ENCODE measurements at regions not wholly inside any gene's neighbourhood (a gene's known extent, or its start where the extent isn't known, plus 50 kb on each side); places are given as distances from the start of the nearest gene placed in this dataset.

GRCh38 chr14:42023452-42023851 lies 416.8 kb downstream of the LRFN5 start:
- H3K4me1 ChIP-seq (ENCODE audit: control insufficient read depth in 1 of 2, insufficient read depth in 2 of 2, low read length in 2 of 2), result no peaks in the 10 kb centered on the region
- H4K8ac ChIP-seq (ENCODE audit: low read depth, low read length), result no peak overlapping the region
- no peak overlapping the region for H3K4me3 ChIP-seq (ENCODE audit: low read depth, low read length)
- no peak overlapping the region for H3K23ac ChIP-seq (ENCODE audit: low read length)
- H3K27ac ChIP-seq (ENCODE audit: low read depth, low read length), result no peak overlapping the region
- no peak overlapping the region for H2BK120ac ChIP-seq (ENCODE audit: insufficient read depth, low read length, poor library complexity)
- no peak overlapping the region for H3K18ac ChIP-seq (ENCODE audit: low read length)
- H3K79me1 ChIP-seq (ENCODE audit: low read length), result peaks cover 1% of the 10 kb centered on the region
- H2AFZ ChIP-seq (ENCODE audit: insufficient read depth, low read length, poor library complexity), result no peak overlapping the region
- no peak overlapping the region for H3K14ac ChIP-seq (ENCODE audit: low read length)
- no peak overlapping the region for H4K91ac ChIP-seq (ENCODE audit: low read depth, low read length)
- no peaks in the 10 kb centered on the region for H3K79me2 ChIP-seq (ENCODE audit: control insufficient read depth, insufficient read depth, low read length, poor library complexity)
- DNase-seq, result no peak
- no peak overlapping the region for H4K12ac ChIP-seq (ENCODE audit: low read depth, low read length)
- H3K9me3 ChIP-seq (ENCODE audit: insufficient read depth, low read depth, low read length), result no peaks in the 10 kb centered on the region
- no peak overlapping the region for H3K9ac ChIP-seq (ENCODE audit: low read length)
- H3K27me3 ChIP-seq (ENCODE audit: insufficient read depth, low read length), result no peaks in the 10 kb centered on the region
- H2AK5ac ChIP-seq (ENCODE audit: low read length), result no peak overlapping the region
- no peak overlapping the region for H3K4ac ChIP-seq (ENCODE audit: low read depth, low read length)
- no peak overlapping the region for H3K4me2 ChIP-seq (ENCODE audit: low read length)
- no peak overlapping the region for H2BK12ac ChIP-seq (ENCODE audit: low read length)
- no peak overlapping the region for H2BK5ac ChIP-seq (ENCODE audit: low read depth, low read length, poor library complexity)
- no CpG with 5 or more reads among the region's 2 CpGs for WGBS (ENCODE audit: extremely low coverage, insufficient coverage, insufficient read length)
- H3K36me3 ChIP-seq (ENCODE audit: control insufficient read depth in 1 of 2, insufficient read depth in 2 of 2, low read length in 2 of 2), result no peaks in the 10 kb centered on the region

- H4K8ac ChIP-seq (ENCODE audit: low read depth, low read length), result no peak overlapping the region
- no CpG with 5 or more reads among the region's 3 CpGs for WGBS (ENCODE audit: extremely low coverage, insufficient coverage, insufficient read length)
- H3K4me1 ChIP-seq (ENCODE audit: control insufficient read depth in 1 of 2, insufficient read depth in 2 of 2, low read length in 2 of 2), result no peaks in the 10 kb centered on the region
Measured at GRCh38 chr14:42014301-42014700, 407.6 kb downstream of the LRFN5 start.

GRCh38 chr14:42013559-42013958 lies 406.9 kb downstream of the LRFN5 start:
- no peak overlapping the region for H3K4me3 ChIP-seq (ENCODE audit: low read depth, low read length)

More at GRCh38 chr14:42014301-42014700, 407.6 kb downstream of the LRFN5 start:
- Histone ChIP-seq H3K79me1 (ENCODE audit: low read length) (no peaks in the 10 kb centered on the region), H4K91ac (ENCODE audit: low read depth, low read length) (no peak overlapping the region), H3K36me3 (ENCODE audit: control insufficient read depth in 1 of 2, insufficient read depth in 2 of 2, low read length in 2 of 2) (no peaks in the 10 kb centered on the region), H3K18ac (ENCODE audit: low read length) (no peak overlapping the region), H3K4ac (ENCODE audit: low read depth, low read length) (no peak overlapping the region), H3K14ac (ENCODE audit: low read length) (no peak overlapping the region), H3K4me3 (ENCODE audit: low read depth, low read length) (no peak overlapping the region), H2AFZ (ENCODE audit: insufficient read depth, low read length, poor library complexity) (no peak overlapping the region), H3K27ac (ENCODE audit: low read depth, low read length) (no peak overlapping the region), H3K27me3 (ENCODE audit: insufficient read depth, low read length) (no peaks in the 10 kb centered on the region), H3K4me2 (ENCODE audit: low read length) (no peak overlapping the region), H2AK5ac (ENCODE audit: low read length) (no peak overlapping the region), H3K9me3 (ENCODE audit: insufficient read depth, low read depth, low read length) (no peaks in the 10 kb centered on the region), H3K79me2 (ENCODE audit: control insufficient read depth, insufficient read depth, low read length, poor library complexity) (no peaks in the 10 kb centered on the region), H4K12ac (ENCODE audit: low read depth, low read length) (no peak overlapping the region), H3K9ac (ENCODE audit: low read length) (no peak overlapping the region), H2BK5ac (ENCODE audit: low read depth, low read length, poor library complexity) (no peak overlapping the region), H2BK120ac (ENCODE audit: insufficient read depth, low read length, poor library complexity) (no peak overlapping the region), H3K23ac (ENCODE audit: low read length) (no peak overlapping the region), H2BK12ac (ENCODE audit: low read length) (no peak overlapping the region)
- no peak for DNase-seq

GRCh38 chr14:42013153-42013552 lies 406.5 kb downstream of the LRFN5 start:
- H4K91ac ChIP-seq (ENCODE audit: low read depth, low read length), result no peak overlapping the region
- no peak overlapping the region for H4K8ac ChIP-seq (ENCODE audit: low read depth, low read length)
- DNase-seq, result no peak
- H2AFZ ChIP-seq (ENCODE audit: insufficient read depth, low read length, poor library complexity), result no peak overlapping the region
- H2BK12ac ChIP-seq (ENCODE audit: low read length), result no peak overlapping the region
- H2BK120ac ChIP-seq (ENCODE audit: insufficient read depth, low read length, poor library complexity), result no peak overlapping the region
- no peak overlapping the region for H3K4ac ChIP-seq (ENCODE audit: low read depth, low read length)
- no peak overlapping the region for H3K4me2 ChIP-seq (ENCODE audit: low read length)
- H3K9ac ChIP-seq (ENCODE audit: low read length), result no peak overlapping the region
- no peak overlapping the region for H3K27ac ChIP-seq (ENCODE audit: low read depth, low read length)
- H2BK5ac ChIP-seq (ENCODE audit: low read depth, low read length, poor library complexity), result no peak overlapping the region
- no peaks in the 10 kb centered on the region for H3K36me3 ChIP-seq (ENCODE audit: control insufficient read depth in 1 of 2, insufficient read depth in 2 of 2, low read length in 2 of 2)
- no peaks in the 10 kb centered on the region for H3K27me3 ChIP-seq (ENCODE audit: insufficient read depth, low read length)
- no peak overlapping the region for H2AK5ac ChIP-seq (ENCODE audit: low read length)
- no peaks in the 10 kb centered on the region for H3K9me3 ChIP-seq (ENCODE audit: insufficient read depth, low read depth, low read length)
- no peak overlapping the region for H3K18ac ChIP-seq (ENCODE audit: low read length)
- no peak overlapping the region for H3K23ac ChIP-seq (ENCODE audit: low read length)
- no peak overlapping the region for H4K12ac ChIP-seq (ENCODE audit: low read depth, low read length)
- H3K4me1 ChIP-seq (ENCODE audit: control insufficient read depth in 1 of 2, insufficient read depth in 2 of 2, low read length in 2 of 2), result no peaks in the 10 kb centered on the region
- no peak overlapping the region for H3K14ac ChIP-seq (ENCODE audit: low read length)
- H3K79me1 ChIP-seq (ENCODE audit: low read length), result no peaks in the 10 kb centered on the region
- H3K4me3 ChIP-seq (ENCODE audit: low read depth, low read length), result no peak overlapping the region
- H3K79me2 ChIP-seq (ENCODE audit: control insufficient read depth, insufficient read depth, low read length, poor library complexity), result no peaks in the 10 kb centered on the region

More at GRCh38 chr14:42013559-42013958, 406.9 kb downstream of the LRFN5 start:
- Histone ChIP-seq H4K12ac (ENCODE audit: low read depth, low read length) (no peak overlapping the region), H3K79me1 (ENCODE audit: low read length) (no peaks in the 10 kb centered on the region), H3K4me1 (ENCODE audit: control insufficient read depth in 1 of 2, insufficient read depth in 2 of 2, low read length in 2 of 2) (no peaks in the 10 kb centered on the region), H3K27me3 (ENCODE audit: insufficient read depth, low read length) (no peaks in the 10 kb centered on the region), H2BK5ac (ENCODE audit: low read depth, low read length, poor library complexity) (no peak overlapping the region), H3K23ac (ENCODE audit: low read length) (no peak overlapping the region), H3K9me3 (ENCODE audit: insufficient read depth, low read depth, low read length) (no peaks in the 10 kb centered on the region), H3K14ac (ENCODE audit: low read length) (no peak overlapping the region), H4K8ac (ENCODE audit: low read depth, low read length) (no peak overlapping the region), H2AFZ (ENCODE audit: insufficient read depth, low read length, poor library complexity) (no peak overlapping the region), H3K4me2 (ENCODE audit: low read length) (no peak overlapping the region), H4K91ac (ENCODE audit: low read depth, low read length) (no peak overlapping the region), H3K9ac (ENCODE audit: low read length) (no peak overlapping the region), H3K4ac (ENCODE audit: low read depth, low read length) (no peak overlapping the region), H2BK120ac (ENCODE audit: insufficient read depth, low read length, poor library complexity) (no peak overlapping the region), H3K79me2 (ENCODE audit: control insufficient read depth, insufficient read depth, low read length, poor library complexity) (no peaks in the 10 kb centered on the region), H2BK12ac (ENCODE audit: low read length) (no peak overlapping the region), H2AK5ac (ENCODE audit: low read length) (no peak overlapping the region), H3K27ac (ENCODE audit: low read depth, low read length) (no peak overlapping the region), H3K36me3 (ENCODE audit: control insufficient read depth in 1 of 2, insufficient read depth in 2 of 2, low read length in 2 of 2) (no peaks in the 10 kb centered on the region), H3K18ac (ENCODE audit: low read length) (no peak overlapping the region)
- WGBS (ENCODE audit: extremely low coverage, insufficient coverage, insufficient read length), result no CpG with 5 or more reads among the region's 2 CpGs
- DNase-seq, result no peak
